ENCODE measurements at regions not wholly inside any gene's neighbourhood (a gene's known extent, or its start where the extent isn't known, plus 50 kb on each side); places are given as distances from the start of the nearest gene placed in this dataset.

- no peaks in the 10 kb centered on the region for H3K79me2 ChIP-seq (ENCODE audit: low read length)
- TF ChIP-seq EZH2phosphoT487 (IDR thresholded peaks at IDR 0.05; ENCODE audit: low read depth) (no peak), CTCF (IDR thresholded peaks at IDR 0.05; ENCODE audit: low read depth, low read length) (no peak)
- no peaks in the 10 kb centered on the region for H3K36me3 ChIP-seq (replicated peaks; ENCODE audit: low read depth, low read length)
- H3K4me3 ChIP-seq (ENCODE audit: low read length) = no peak overlapping the region
- no peaks in the 10 kb centered on the region for H4K20me1 ChIP-seq (ENCODE audit: insufficient read depth, low read length)
- no peaks in the 10 kb centered on the region for H3K27me3 ChIP-seq (ENCODE audit: low read depth, low read length)
- H3K9me3 ChIP-seq (ENCODE audit: insufficient read depth, low read length) = no peaks in the 10 kb centered on the region
- H3K4me1 ChIP-seq (ENCODE audit: low read length) = no peaks in the 10 kb centered on the region
- H3K4me2 ChIP-seq (ENCODE audit: low read length) = no peak overlapping the region
- H3K27ac ChIP-seq (ENCODE audit: low read length) = no peak overlapping the region
- H3K9ac ChIP-seq (ENCODE audit: low read length) = no peak overlapping the region
- H2AFZ ChIP-seq (ENCODE audit: low read depth, low read length) = no peak overlapping the region
These were observed 71.9 kb upstream of the NPY start for GRCh38 chr7:24212073-24212472.

- H3K27ac ChIP-seq (ENCODE audit: low read length) = no peak overlapping the region
- no peak overlapping the region for H2AFZ ChIP-seq (ENCODE audit: low read depth, low read length)
- no peaks in the 10 kb centered on the region for H3K27me3 ChIP-seq (ENCODE audit: low read depth, low read length)
- no peaks in the 10 kb centered on the region for H3K36me3 ChIP-seq (replicated peaks; ENCODE audit: low read depth, low read length)
- H3K4me2 ChIP-seq (ENCODE audit: low read length) = no peak overlapping the region
- no peaks in the 10 kb centered on the region for H3K79me2 ChIP-seq (ENCODE audit: low read length)
- TF ChIP-seq EZH2phosphoT487 (IDR thresholded peaks at IDR 0.05; ENCODE audit: low read depth) (no peak), CTCF (IDR thresholded peaks at IDR 0.05; ENCODE audit: low read depth, low read length) (no peak)
- H3K9ac ChIP-seq (ENCODE audit: low read length) = no peak overlapping the region
- no peaks in the 10 kb centered on the region for H3K9me3 ChIP-seq (ENCODE audit: insufficient read depth, low read length)
- H3K4me1 ChIP-seq (ENCODE audit: low read length) = no peaks in the 10 kb centered on the region
- no peaks in the 10 kb centered on the region for H4K20me1 ChIP-seq (ENCODE audit: insufficient read depth, low read length)
- no peak overlapping the region for H3K4me3 ChIP-seq (ENCODE audit: low read length)
These were observed 70.7 kb upstream of the NPY start for GRCh38 chr7:24213311-24213710.

GRCh38 chr7:24214670-24215069 lies 69.3 kb upstream of the NPY start:
- Histone ChIP-seq H3K4me2 (ENCODE audit: low read length) (no peak overlapping the region), H3K27me3 (ENCODE audit: low read depth, low read length) (no peaks in the 10 kb centered on the region), H3K9me3 (ENCODE audit: insufficient read depth, low read length) (no peaks in the 10 kb centered on the region), H3K36me3 (replicated peaks; ENCODE audit: low read depth, low read length) (no peaks in the 10 kb centered on the region), H3K4me1 (ENCODE audit: low read length) (no peaks in the 10 kb centered on the region), H3K79me2 (ENCODE audit: low read length) (no peaks in the 10 kb centered on the region), H2AFZ (ENCODE audit: low read depth, low read length) (no peak overlapping the region), H3K4me3 (ENCODE audit: low read length) (no peak overlapping the region), H3K27ac (ENCODE audit: low read length) (no peak overlapping the region), H4K20me1 (ENCODE audit: insufficient read depth, low read length) (no peaks in the 10 kb centered on the region), H3K9ac (ENCODE audit: low read length) (no peak overlapping the region)
- TF ChIP-seq EZH2phosphoT487 (IDR thresholded peaks at IDR 0.05; ENCODE audit: low read depth) (no peak), CTCF (IDR thresholded peaks at IDR 0.05; ENCODE audit: low read depth, low read length) (no peak)

GRCh38 chr7:24216576-24217125 lies 67.3 kb upstream of the NPY start:
- Histone ChIP-seq H3K9me3 (ENCODE audit: insufficient read depth, low read length) (no peaks in the 10 kb centered on the region), H3K27me3 (ENCODE audit: low read depth, low read length) (no peaks in the 10 kb centered on the region), H3K4me3 (ENCODE audit: low read length) (no peak overlapping the region), H3K27ac (ENCODE audit: low read length) (no peak overlapping the region), H3K4me2 (ENCODE audit: low read length) (no peak overlapping the region), H3K9ac (ENCODE audit: low read length) (no peak overlapping the region), H2AFZ (ENCODE audit: low read depth, low read length) (no peak overlapping the region), H3K79me2 (ENCODE audit: low read length) (no peaks in the 10 kb centered on the region), H4K20me1 (ENCODE audit: insufficient read depth, low read length) (no peaks in the 10 kb centered on the region), H3K36me3 (replicated peaks; ENCODE audit: low read depth, low read length) (no peaks in the 10 kb centered on the region), H3K4me1 (ENCODE audit: low read length) (no peaks in the 10 kb centered on the region)
- TF ChIP-seq CTCF (IDR thresholded peaks at IDR 0.05; ENCODE audit: low read depth, low read length) (no peak), EZH2phosphoT487 (IDR thresholded peaks at IDR 0.05; ENCODE audit: low read depth) (no peak)
